OCI-LY1 (cell line): ENCODE measurements at regions not wholly inside any gene's neighbourhood (a gene's known extent, or its start where the extent isn't known, plus 50 kb on each side); places are given as distances from the start of the nearest gene placed in this dataset.

Experiments used
- CTCF ChIP-seq: fragments of 200-600 bp; sonication (generic), shearing (Covaris generic); IDR thresholded peaks from 2 replicates; pipeline ENCODE4 v1.5.1; 2017; ENCODE audit warnings: mild to moderate bottlenecking, antibody characterized with exemption, low read length, moderate library complexity, mixed read lengths
- EZH2 ChIP-seq: fragments of 200-600 bp; sonication (generic), shearing (Covaris generic); IDR thresholded peaks from 2 replicates; pipeline ENCODE4 v1.8.0; 2017; ENCODE audit warnings: borderline replicate concordance, mixed run types, mild to moderate bottlenecking, antibody characterized with exemption, low read length, moderate library complexity, mixed read lengths

DNA sequence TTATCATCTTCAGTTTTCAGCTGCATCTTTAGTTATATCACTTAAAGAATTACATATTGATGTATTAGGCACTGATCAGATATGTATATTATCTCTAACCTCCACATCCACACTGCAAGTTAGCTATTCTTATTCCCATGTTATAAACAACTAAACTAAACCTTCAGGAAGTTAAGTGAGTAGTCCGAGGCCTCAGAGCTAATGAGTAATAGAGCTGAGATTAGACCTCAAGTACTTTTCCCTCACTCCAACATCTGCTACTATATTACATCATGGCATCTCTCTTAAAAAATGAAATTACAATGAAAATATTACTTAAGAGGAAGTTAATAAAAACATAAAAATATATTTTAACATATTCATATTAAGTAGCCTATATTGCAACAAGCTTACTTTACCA, 183.6 kb upstream of the MAP2 start:
- TF ChIP-seq CTCF: no peak
- no peak for TF ChIP-seq EZH2
